GM18519 (cell line): ENCODE measurements at regions not wholly inside any gene's neighbourhood (a gene's known extent, or its start where the extent isn't known, plus 50 kb on each side); places are given as distances from the start of the nearest gene placed in this dataset.

Experiments
- ATAC-seq: cut with Tn5 transposase; IDR thresholded peaks from one replicate; pipeline ENCODE4 v1.9.1; 2021; ENCODE audit warnings: mild to moderate bottlenecking, moderate library complexity; ENCODE audit not compliant: unreplicated experiment, low FRiP score

- ATAC-seq = no peak
These were observed 289.9 kb downstream of the SHOX2 start for GRCh38 chr3:157816296-157816695.

- ATAC-seq = no peak
These were observed 290.5 kb downstream of the SHOX2 start for GRCh38 chr3:157815739-157816138.

- ATAC-seq = no peak
These were observed 295.1 kb downstream of the SHOX2 start for GRCh38 chr3:157810924-157811718.

GRCh38 chr3:157807280-157807679 lies 298.9 kb downstream of the SHOX2 start:
- ATAC-seq = no peak

GRCh38 chr3:157805538-157805937 lies 300.7 kb downstream of the SHOX2 start:
- no peak for ATAC-seq

- no peak for ATAC-seq
These were observed 291.6 kb upstream of the VEPH1 start for GRCh38 chr3:157794771-157795170.

- ATAC-seq = no peak
These were observed 290.5 kb upstream of the VEPH1 start for GRCh38 chr3:157793745-157794144.

GRCh38 chr3:157789162-157789561 lies 285.9 kb upstream of the VEPH1 start:
- ATAC-seq = no peak

GRCh38 chr3:157786618-157787017 lies 283.4 kb upstream of the VEPH1 start:
- ATAC-seq = no peak

GRCh38 chr3:157786211-157786610 lies 283.0 kb upstream of the VEPH1 start:
- ATAC-seq = no peak

GRCh38 chr3:157785102-157785826 lies 282.0 kb upstream of the VEPH1 start:
- no peak for ATAC-seq

- no peak for ATAC-seq
These were observed 279.0 kb upstream of the VEPH1 start for GRCh38 chr3:157782236-157782635.

GRCh38 chr3:157776861-157777260 lies 273.6 kb upstream of the VEPH1 start:
- no peak for ATAC-seq

GRCh38 chr3:157775446-157775845 lies 272.2 kb upstream of the VEPH1 start:
- no peak for ATAC-seq

GRCh38 chr3:157769378-157769777 lies 266.2 kb upstream of the VEPH1 start:
- no peak for ATAC-seq

- ATAC-seq = no peak
These were observed 264.4 kb upstream of the VEPH1 start for GRCh38 chr3:157767607-157768006.

GRCh38 chr3:157763644-157764043 lies 260.4 kb upstream of the VEPH1 start:
- ATAC-seq = no peak

- no peak for ATAC-seq
These were observed 256.1 kb upstream of the VEPH1 start for GRCh38 chr3:157759311-157759710.

GRCh38 chr3:157755233-157755632 lies 252.0 kb upstream of the VEPH1 start:
- no peak for ATAC-seq

- no peak for ATAC-seq
These were observed 251.2 kb upstream of the VEPH1 start for GRCh38 chr3:157754451-157754850.

- ATAC-seq = no peak
These were observed 250.5 kb upstream of the VEPH1 start for GRCh38 chr3:157753787-157754136.
